GM21381 (cell line): ENCODE measurements at regions not wholly inside any gene's neighbourhood (a gene's known extent, or its start where the extent isn't known, plus 50 kb on each side); places are given as distances from the start of the nearest gene placed in this dataset.

ENCODE experiments used
- ATAC-seq: cut with Tn5 transposase; IDR thresholded peaks from one replicate; pipeline ENCODE4 v1.9.1; 2021; ENCODE audit warnings: mild to moderate bottlenecking, moderate library complexity; ENCODE audit not compliant: unreplicated experiment

DNA sequence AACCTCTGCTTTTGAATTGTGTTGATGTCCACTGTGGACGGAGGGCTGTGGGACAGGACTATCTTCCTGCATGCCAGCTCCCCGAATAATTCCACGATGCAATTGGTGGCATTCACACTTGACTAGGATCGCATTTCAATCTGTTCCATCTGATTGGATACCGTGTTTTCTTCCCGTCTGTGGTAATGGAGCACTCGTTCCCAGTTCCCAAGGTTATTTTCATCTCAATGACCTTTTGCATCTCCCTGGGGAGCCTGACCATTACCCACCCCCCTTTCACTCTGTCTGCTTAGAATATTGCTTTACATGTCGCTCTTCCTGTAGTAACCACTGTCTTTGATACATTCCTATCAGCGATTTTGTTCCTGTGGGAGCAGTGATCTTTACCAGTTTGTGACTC is 402.2 kb upstream of the WWC1 start:
- no peak for ATAC-seq

DNA sequence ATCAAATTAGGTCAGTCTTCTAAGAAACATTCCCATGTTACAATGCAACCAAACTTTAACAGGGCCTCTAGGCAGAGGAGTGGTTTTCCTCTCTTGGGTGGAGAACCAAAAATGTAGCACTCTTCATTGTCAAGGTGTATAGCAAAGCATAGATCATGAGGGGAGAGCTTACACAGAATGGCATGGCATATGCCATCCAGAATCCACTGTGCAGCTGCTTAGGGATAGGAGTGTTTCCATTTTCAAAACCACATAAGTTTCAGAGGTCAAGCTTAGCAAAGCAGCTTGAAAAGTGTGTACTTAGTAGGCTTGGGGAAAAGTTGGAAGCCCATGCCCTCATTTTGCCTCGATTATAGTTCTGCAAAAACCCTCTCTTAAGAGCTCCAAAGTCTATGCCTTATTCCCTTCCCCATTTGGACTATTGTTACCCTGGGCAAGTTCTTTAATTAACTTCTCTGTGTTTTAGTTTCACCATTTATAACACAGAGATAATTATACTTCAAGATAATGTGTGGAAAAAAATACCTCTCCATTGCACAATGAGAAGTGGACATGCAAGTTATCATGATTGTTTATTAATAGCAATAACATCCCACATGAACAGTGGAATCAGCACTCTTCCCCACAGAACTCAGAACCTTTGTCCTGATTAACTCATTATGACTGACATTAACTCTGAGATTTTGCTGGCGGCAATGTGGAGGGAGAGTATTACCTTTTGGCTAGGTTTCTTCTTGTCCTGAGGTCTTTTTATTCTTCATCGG is 398.9 kb upstream of the WWC1 start:
- no peak for ATAC-seq

DNA sequence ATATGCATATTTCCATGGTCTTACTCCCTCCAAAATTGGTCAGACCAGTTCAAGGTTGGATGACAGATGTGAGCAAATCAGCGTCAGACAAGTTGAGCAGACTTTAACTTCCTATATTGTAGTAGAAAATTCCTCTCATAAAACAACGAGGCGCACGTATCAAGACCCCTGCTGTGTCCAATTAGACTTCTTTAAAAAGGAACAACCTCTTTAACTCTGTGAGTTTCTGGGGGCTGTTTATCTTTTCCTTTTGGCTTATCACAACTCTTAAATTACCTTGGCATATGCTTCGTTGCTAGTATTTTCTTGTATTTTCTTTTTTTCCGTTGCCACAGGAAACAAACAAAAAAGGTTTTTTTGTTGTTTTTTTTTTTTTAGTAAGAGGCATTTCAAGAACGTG is 398.2 kb upstream of the WWC1 start:
- ATAC-seq: no peak

DNA sequence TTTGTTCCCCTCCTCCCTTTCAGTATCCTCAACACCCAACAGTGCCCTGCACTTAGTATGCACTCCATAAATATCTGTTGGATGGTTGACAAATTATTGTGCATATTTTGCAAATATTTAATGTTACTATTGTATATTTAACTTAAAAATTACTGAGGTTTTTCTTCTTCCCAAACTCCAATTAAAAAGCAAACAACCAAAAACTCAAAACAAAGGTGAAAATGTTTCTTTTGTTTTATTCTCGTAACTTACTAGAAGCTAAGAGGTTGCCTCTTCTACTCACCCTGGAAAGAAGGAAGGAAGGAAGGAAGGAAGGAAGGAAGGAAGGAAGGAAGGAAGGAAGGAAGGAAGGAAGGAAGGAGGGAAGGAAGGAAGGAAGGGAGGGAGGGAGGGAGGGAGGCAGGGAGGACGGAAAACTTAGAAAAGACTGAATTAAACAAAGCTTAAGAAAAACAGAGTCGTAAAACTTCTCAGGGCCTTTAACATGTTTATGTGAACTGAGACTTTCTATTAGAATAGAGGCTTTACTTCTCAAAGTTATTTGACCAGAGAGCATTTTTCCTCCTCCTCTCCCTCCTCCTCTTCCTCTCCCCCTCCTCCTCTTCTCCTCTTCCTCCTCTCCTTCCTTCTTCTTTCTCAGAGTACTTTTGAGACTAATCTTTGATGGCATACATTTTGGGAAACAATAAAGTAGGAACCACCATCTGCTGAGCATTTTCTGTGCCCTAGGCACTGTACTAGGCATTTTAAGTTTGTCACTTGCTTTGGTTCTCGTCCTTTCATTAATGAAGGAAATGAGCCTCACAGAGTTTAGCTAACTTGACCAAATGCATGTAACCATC is 396.6 kb upstream of the WWC1 start:
- no peak for ATAC-seq

DNA sequence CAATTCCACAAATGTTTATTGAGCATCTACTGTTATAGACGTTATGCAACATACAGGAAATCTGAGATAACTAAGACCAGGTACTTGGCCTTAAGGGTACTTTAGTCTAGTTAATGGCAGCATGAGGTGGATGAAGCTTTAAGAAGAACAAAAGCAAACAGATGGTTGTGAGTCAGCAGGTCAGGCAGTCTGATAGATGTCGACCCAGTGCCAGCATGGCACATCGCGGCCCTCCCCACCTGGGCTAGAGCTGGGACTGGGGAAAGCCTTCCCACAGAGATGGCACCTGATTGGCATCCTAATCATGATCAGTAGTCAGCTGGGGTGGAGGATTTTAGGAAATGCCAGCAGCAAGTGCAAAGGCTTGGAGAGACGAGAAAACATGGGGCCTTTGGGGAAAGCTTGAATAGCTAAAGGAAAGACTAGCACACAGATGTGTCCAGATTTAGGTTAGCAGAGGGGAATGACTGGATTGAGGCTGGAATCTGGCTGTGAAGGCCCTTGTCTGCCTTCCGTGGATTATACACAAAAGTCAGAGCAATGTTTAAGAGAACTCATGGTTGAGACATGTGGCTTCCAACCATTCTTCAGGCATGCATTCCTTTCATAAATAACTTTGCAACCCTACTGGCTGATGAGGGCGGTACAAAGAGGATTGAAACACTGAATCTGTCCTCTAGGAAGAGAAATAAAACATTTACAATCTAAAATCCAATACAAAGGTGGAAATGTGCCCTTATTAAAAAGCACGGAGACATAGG is 395.4 kb upstream of the WWC1 start:
- ATAC-seq: no peak

DNA sequence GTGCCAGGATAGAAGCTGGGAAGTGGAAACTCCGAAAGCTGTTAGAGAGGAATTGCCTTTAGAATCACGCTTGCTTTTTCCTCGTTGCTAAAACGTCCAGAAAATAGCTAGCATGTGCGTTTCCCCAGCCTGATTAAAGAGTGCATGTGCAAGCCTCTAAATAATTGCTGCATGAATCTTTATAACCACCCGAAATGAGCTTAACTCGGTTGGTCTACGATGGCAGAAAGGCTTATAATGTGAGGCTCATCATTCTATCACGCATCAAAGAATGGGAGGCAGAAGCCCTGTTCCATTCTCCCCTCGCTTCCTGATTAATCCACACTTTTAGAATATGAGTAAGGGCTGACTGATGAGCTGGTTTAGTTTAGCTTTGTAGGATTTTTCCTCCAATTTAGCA is 394.6 kb upstream of the WWC1 start:
- ATAC-seq: no peak

DNA sequence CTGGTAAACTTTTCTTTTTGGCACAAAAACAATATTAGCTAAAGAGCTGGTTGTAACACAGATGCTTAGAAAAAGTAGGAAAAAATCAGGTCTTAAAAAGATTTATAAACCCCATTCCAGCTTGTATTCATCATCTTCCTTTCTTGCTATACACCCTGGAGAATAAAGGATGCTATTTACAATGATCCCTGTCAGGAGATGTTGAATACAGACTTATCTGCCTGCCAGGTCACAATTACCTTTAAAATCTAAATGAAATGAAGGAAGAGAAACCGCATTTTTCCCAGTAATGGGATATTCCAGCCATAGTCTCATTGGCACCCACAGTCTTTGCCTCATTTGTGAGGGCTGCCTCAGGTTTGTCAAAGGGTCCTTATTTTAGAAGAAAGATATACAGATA is 394.1 kb upstream of the WWC1 start:
- no peak for ATAC-seq

DNA sequence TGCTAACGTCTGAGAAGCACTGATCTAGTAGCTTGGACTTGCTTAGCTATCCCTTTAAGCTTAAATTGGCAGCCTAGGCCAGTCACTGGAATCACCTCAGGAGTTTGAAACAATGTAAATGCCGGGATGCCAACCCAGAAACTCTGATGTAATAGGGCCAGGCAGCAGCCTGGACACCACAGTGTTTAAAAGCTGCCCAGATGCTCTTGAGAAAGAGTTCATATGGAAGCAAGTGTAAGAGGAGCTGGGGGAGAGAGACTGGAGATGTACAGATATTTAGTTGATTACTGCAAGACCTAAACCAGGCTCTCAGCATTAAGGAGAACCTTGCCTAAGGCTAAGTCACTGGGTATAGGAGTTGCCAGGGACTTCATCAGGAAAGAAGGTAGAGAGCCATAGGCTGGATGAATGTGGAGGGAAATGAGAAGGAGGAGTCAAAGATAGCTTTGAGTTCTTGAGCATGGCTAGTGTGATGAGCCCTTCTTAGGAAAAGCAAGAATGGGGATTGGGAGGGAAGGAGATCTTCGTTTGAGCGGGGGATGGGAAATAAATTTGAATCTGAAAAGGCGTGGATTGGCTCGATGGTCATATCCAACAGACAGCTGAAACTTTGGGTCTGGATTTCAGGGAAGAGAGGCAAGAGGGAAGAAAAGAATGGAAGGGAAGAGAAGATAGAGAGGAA is 392.9 kb upstream of the WWC1 start:
- ATAC-seq: no peak

DNA sequence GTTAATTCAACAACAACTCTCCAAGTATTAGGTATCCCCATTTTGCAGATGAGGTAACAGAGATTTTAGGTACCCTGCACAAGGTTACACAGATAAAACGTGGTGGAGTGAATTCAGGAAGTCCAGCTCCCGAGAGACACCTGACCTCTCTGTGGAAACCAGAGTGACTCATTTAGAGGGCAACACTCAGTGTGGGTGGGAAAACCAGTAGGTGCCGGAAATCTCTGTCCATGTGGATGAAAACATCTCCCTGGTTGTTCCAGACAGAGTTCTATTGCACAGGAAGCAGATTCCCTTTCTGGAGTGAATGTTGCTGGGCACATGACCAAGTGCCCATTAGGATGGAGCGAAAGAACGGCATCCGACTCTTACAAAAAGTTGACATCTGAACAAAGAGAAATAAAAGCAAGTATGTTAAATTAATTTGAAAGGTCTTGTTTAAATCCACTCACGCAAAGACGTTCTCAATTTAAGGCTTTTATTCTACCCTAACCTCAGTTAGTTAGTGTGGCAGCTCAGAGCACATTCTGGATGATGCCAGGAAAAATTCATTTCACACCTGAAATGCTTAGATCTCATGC is 391.9 kb upstream of the WWC1 start:
- no peak for ATAC-seq

DNA sequence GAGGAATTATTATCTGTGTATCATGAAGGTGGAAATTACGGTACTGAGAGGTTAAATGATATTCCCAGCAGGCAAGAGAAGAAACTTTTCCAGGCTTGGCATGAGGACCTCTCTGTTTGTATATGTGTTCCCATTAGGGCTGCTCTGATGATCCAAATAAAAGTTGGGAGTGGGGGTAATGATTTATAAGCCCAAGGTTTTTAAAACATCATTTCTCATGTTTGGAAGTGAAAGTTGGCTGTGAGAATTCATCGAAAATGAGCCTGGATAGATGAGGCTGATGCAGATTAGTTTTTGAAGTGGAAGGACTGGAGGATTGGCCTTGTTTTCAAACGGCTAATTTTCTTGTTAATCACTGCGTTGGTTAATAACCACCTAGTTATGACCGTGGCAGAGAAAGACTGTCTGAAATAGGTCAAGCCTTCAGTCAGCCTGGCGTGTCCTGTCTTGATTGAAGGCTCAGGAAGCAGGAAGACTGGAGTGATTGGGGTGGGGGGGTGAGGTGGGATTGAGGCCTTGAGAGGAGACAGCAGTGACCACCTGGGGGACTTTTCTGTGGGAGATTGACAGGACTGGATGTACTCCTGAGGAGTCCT is 391.0 kb upstream of the WWC1 start:
- ATAC-seq: no peak

DNA sequence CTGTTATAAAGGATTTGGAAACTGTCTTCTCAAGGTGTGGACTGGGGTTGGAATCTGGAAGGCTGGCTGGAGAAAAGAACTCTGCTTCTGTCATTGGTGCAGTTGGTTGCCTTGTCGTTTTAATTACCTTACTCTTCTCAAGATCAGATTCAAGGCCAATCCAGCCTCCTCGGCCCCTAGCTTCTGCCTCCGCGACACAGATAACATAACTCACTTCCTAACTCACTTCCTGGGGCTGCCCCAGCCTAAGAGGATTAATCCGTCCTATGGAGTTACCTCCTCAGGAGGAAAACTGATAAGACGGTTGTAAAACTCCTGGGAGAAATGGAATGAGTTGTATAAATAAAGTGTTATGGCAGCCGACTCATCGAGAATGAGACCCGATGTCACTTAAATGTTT is 389.1 kb upstream of the WWC1 start:
- ATAC-seq: no peak

DNA sequence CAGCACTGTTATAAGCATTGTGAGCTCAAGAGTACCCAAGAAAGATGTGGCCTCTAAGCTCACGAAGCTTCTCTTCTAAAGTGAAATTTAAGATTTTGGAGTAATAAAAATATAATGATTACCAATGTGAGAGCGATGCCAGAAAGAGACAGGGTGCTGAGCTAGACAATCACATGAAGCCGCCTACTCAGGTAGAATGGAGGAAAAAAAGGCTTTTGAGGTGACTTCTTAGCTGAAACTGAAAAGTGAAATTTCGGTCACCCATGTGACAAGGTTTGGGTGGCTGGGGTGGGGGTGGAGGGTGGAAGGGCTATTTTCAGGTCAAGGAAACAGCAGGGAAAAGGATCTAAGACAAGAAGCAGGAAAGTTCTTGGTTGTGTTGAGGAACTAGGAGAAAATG is 388.2 kb upstream of the WWC1 start:
- ATAC-seq: no peak

DNA sequence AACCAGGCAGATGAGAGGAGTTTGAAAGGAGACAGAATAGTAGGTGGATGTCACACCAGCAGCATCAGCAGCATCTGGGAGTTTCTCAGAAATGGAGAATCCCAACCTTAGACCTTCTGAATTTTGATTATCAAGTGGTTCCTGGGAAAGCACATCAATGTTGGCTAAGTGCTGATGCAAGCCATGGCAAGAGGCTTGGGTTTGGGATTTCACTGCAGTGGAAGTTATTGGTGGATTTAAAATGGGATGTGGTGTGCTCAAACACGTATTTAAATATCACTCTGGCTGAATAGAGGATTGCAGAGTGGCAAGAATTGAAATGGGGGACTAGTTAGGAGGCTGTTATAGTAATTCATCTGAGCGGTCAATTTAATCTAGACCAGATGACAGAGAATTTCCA is 387.8 kb upstream of the WWC1 start:
- no peak for ATAC-seq

DNA sequence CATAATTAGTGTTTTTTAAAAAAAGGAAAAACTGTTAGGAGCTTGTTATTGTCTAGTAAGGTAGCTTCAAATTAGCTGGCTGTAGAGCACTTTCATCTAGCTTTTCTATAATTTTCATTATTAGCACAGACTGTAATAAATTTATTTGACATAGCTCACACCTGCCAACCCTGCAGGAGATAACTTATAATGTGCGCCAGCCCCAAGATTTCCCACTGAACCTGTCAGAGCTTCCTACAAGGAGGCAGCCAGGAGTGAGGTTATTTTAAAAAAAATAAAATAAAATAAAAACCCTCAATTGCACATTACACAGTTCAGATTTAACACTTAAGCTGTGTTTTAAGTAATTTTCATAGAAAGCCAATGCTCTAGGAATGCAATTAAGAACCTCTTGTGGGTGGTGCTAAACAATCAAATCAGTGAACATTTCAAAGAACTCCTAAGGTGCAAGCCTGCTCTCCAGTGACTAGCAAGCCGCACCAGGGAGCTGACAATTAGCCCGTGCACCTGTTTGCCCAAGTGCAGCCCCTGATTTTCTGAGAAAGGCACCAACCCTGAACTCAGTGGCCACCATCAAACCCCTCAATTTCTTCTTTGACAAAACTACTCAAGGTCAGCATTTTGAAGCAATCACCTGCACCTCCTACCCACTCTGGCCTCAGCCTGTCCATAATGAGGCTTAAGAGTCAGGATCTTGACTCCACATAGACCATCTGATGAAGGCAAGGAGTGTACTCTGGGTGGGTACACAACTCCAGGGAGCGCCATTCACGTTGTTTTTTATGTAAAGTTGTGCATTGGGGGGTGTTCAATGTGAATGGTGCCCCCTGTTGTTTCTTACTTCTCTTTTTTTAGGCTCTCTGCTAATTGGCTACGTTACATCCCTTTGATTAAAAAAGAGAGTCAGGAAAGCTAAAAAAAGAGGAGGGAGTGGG is 385.3 kb upstream of the WWC1 start:
- ATAC-seq: no peak

DNA sequence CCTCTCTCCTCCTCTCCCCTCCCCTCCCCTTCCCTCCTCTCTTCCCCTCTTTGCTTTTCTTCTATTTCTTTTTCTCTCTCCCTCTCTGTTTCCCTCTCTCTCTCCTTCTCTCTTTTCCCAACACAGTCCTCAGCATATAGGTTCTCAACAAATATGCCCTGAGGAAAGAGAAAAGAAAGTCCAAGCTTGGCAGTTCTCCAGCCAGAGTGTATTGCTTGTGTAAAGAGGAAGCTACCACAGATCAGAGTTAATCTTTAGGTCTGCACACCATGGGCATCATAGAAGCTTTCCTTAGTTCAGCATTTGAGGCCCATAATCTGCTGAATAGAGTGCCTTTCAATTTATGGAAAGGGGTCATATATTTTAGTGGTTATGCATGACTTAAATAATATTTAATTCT is 382.8 kb upstream of the WWC1 start:
- no peak for ATAC-seq

DNA sequence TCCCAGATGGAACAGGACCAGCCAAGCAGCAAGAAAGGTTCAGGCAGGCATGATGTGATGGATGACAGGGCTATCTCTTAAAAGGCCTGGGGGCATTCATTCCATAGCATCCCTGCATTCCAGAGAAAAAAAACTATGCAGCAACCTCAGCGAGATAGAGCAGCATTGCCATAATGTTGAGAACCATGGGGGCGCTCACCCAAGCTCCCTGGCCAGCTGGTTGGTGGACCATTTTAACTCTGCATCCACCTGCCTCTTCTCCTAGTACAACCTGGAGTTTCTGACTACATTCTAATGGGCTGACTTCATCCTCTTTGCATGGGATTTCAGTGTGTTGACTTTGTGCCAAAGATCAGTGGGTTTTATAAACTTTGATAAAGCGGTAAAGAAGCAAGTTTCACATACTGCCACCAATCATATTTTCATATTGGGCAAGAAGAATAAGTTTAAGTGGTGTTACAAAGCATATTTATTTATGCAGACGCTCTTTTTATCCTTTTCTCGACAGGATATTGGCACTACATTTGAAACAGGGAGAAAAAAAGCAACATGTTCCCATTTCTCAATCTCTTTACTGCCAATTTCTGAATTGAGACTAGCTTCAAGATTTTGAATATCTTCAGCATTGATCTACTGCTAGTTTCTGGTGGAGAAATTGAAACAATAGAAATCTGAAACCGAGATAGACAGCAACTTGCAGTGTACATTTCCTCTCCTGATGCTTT is 378.3 kb upstream of the WWC1 start:
- ATAC-seq: no peak

DNA sequence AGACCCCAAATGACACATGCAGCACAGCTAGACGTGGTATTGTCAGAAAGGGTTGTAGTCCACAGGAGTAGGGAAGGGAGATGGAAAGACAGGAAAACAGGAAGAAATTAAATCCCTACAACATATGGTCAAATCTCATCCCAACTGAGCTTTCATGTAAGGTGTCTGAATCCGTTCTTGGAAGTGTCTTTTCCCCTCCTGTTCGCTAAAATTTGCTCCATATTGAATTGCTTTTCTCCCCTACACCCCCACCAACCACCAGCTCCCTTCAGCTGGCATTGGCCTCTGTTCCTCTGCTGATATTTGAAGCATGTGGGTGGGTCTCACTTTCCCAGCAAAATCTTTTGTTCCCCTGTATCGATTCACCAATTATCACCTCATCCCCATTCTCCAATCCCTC is 376.2 kb upstream of the WWC1 start:
- ATAC-seq: no peak

DNA sequence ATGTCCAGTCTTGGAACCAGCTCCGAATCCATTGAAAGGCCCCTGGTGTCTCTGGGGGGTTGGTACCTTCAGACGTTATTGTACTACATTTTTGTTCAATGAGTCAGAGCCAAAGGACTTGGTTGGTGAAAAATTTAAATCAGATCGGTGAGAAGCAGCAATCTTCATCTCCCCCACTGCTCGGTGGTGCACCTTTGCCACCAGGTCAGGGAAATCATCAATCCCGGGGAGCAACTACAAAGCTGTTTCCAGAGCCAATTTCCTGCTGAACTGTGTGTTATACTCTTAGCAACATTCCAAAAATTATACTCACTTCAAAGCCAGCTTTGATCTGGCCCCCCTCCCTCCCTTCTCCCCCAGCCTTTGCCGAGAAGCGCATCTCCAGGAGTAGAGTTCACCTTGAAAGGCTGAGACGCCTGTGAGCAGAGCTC is 375.2 kb upstream of the WWC1 start:
- ATAC-seq: no peak

DNA sequence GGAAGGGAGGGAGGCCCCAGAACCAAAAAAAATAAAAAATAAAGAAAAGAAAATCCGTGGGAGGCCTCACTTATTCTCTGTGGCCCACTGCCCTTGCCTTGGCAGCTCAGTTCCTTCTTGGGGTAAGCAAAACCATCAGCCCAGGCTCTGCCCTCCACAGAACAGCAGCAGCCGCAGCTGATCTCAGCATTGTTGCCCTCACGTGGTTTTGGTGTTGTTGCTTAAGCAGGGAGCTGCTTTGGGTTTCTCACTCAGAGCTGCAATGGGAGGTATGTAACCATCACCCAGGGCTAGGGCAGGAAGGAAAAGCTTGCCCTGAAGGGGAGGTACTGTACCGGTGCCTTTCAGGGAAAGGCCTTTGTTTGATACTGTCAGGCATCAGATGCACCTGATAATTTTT is 374.7 kb upstream of the WWC1 start:
- no peak for ATAC-seq
